Liver (tissue), 8 donors: ENCODE measurements at regions not wholly inside any gene's neighbourhood (a gene's known extent, or its start where the extent isn't known, plus 50 kb on each side); places are given as distances from the start of the nearest gene placed in this dataset.

ENCODE experiments used
- DNase-seq: peaks from one replicate; pipeline ENCODE4 v3.0.0-alpha.2; 2017; ENCODE audit warnings: low spot score
- H3K27ac ChIP-seq, 2 donors: one replicate each; pipeline ENCODE4 v1.7.0; 2013; ENCODE audit warnings: inconsistent platforms in 2 of 2, low read length in 2 of 2, control low read depth in 1 of 2, low read depth in 1 of 2, mild to moderate bottlenecking in 1 of 2
- H3K27me3 ChIP-seq, 4 donors: one replicate each; pipeline versions ENCODE4 v1.6.1 to v1.7.0; 2013; ENCODE audit warnings: low read length in 3 of 4, inconsistent platforms in 1 of 4, mild to moderate bottlenecking in 1 of 4, moderate library complexity in 1 of 4; ENCODE audit not compliant: control insufficient read depth in 4 of 4, insufficient read depth in 4 of 4
- H3K36me3 ChIP-seq, 4 donors: one replicate each; pipeline versions ENCODE4 v1.6.1 to v1.7.0; 2013; ENCODE audit warnings: low read length in 3 of 4, mild to moderate bottlenecking in 3 of 4, low read depth in 1 of 4, moderate library complexity in 1 of 4; ENCODE audit not compliant: control insufficient read depth in 4 of 4, insufficient read depth in 3 of 4
- H3K4me1 ChIP-seq, 4 donors: one replicate each; pipeline versions ENCODE4 v1.6.1 to v1.7.0; 2013; ENCODE audit warnings: low read length in 3 of 4, mild to moderate bottlenecking in 3 of 4, moderate library complexity in 1 of 4; ENCODE audit not compliant: control insufficient read depth in 4 of 4, insufficient read depth in 4 of 4
- H3K4me3 ChIP-seq, 3 donors: one replicate each; pipeline versions ENCODE4 v1.6.1 to v1.7.0; 2013; ENCODE audit warnings: low read length in 3 of 3, control low read depth in 1 of 3, low read depth in 1 of 3, mild to moderate bottlenecking in 1 of 3
- H3K9ac ChIP-seq, 2 donors: one replicate each; pipeline ENCODE4 v1.7.0; 2013; ENCODE audit warnings: low read length in 2 of 2, mild to moderate bottlenecking in 2 of 2, moderate library complexity in 2 of 2, control low read depth in 1 of 2, low read depth in 1 of 2
- H3K9me3 ChIP-seq, 4 donors: one replicate each; pipeline versions ENCODE4 v1.6.1 to v1.7.0; 2013; ENCODE audit warnings: low read length in 3 of 4; ENCODE audit not compliant: control insufficient read depth in 4 of 4
- FOXA1 ChIP-seq: IDR thresholded peaks from 2 replicates; pipeline ENCODE4 v1.6.1; 2016; ENCODE audit warnings: antibody characterized with exemption
- FOXA2 ChIP-seq: IDR thresholded peaks from 2 replicates; pipeline ENCODE4 v1.6.1; 2016; ENCODE audit warnings: antibody characterized with exemption
- NR2F2 ChIP-seq: IDR thresholded peaks from 2 replicates; pipeline ENCODE4 v1.6.1; 2016; ENCODE audit warnings: antibody characterized with exemption
- RAD21 ChIP-seq, 2 donors: IDR thresholded peaks; 2 replicates each; pipeline ENCODE4 v1.6.1; 2016; ENCODE audit warnings: antibody characterized with exemption in 2 of 2, mild to moderate bottlenecking in 2 of 2
- RXRA ChIP-seq, 2 donors: IDR thresholded peaks; 2 replicates each; pipeline ENCODE4 v1.6.1; 2017 to 2018; ENCODE audit warnings: antibody characterized with exemption in 2 of 2, mild to moderate bottlenecking in 1 of 2
- SP1 ChIP-seq: IDR thresholded peaks from 2 replicates; pipeline ENCODE4 v1.6.1; 2018; ENCODE audit warnings: antibody characterized with exemption, mild to moderate bottlenecking
- TAF1 ChIP-seq: conservative IDR thresholded peaks from 2 replicates; pipeline ENCODE4 v1.6.1; 2016; ENCODE audit warnings: antibody characterized with exemption, mild to moderate bottlenecking
- YY1 ChIP-seq: IDR thresholded peaks from 2 replicates; pipeline ENCODE4 v1.6.1; 2016; ENCODE audit warnings: antibody characterized with exemption, mild to moderate bottlenecking
- WGBS: extraction: QIAGEN DNeasy Blood & Tissue Kit; methylation state at CpG from one replicate; pipeline ENCODE4 v1.1.7; 2013; 5-methylcytosine and 5-hydroxymethylcytosine counted together
- TF ChIP-seq, protein P1 (sequence below): IDR thresholded peaks from 2 replicates; pipeline ENCODE4 v1.6.1; 2016; ENCODE audit warnings: antibody characterized with exemption, mild to moderate bottlenecking
- TF ChIP-seq, protein P2 (sequence below): IDR thresholded peaks from 2 replicates; pipeline ENCODE4 v1.6.1; 2016; ENCODE audit warnings: antibody characterized with exemption
- TF ChIP-seq, protein P3 (sequence below): fragments of 150-350 bp; IDR thresholded peaks from 2 replicates; pipeline ENCODE4 v1.5.1; 2017; ENCODE audit warnings: improper control_type of control experiment, low read depth, low read length; ENCODE audit not compliant: missing input control
- TF ChIP-seq, protein P4 (sequence below): IDR thresholded peaks from 2 replicates; pipeline ENCODE4 v1.6.1; 2016; ENCODE audit warnings: antibody characterized with exemption
- donor health status: healthy.
- donor health status: healthy.
- donor health status: healthy.
- donor health status: healthy.
- donor health status: healthy.

DNA sequence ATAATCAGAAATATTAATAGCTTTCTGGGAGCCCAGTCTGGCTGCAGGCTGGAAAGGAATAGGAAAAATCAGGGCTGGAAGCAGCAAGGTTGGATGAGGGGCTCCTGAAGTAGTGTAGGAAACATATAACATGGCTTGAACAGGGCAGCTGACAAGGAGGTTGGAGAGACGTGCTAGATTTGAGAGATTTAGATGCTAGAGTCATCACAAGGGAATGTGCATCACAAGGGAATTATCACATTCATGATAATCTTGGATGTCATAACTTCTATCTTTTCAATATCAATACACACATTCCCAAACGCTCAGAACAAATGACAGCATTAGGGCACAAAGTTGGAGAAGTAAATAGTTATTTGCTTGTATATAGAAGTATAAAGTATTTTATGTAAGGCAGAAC is 120.9 kb upstream of the EGFR start (continued):
- TF ChIP-seq, protein P1, sequence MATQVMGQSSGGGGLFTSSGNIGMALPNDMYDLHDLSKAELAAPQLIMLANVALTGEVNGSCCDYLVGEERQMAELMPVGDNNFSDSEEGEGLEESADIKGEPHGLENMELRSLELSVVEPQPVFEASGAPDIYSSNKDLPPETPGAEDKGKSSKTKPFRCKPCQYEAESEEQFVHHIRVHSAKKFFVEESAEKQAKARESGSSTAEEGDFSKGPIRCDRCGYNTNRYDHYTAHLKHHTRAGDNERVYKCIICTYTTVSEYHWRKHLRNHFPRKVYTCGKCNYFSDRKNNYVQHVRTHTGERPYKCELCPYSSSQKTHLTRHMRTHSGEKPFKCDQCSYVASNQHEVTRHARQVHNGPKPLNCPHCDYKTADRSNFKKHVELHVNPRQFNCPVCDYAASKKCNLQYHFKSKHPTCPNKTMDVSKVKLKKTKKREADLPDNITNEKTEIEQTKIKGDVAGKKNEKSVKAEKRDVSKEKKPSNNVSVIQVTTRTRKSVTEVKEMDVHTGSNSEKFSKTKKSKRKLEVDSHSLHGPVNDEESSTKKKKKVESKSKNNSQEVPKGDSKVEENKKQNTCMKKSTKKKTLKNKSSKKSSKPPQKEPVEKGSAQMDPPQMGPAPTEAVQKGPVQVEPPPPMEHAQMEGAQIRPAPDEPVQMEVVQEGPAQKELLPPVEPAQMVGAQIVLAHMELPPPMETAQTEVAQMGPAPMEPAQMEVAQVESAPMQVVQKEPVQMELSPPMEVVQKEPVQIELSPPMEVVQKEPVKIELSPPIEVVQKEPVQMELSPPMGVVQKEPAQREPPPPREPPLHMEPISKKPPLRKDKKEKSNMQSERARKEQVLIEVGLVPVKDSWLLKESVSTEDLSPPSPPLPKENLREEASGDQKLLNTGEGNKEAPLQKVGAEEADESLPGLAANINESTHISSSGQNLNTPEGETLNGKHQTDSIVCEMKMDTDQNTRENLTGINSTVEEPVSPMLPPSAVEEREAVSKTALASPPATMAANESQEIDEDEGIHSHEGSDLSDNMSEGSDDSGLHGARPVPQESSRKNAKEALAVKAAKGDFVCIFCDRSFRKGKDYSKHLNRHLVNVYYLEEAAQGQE: no peak

DNA sequence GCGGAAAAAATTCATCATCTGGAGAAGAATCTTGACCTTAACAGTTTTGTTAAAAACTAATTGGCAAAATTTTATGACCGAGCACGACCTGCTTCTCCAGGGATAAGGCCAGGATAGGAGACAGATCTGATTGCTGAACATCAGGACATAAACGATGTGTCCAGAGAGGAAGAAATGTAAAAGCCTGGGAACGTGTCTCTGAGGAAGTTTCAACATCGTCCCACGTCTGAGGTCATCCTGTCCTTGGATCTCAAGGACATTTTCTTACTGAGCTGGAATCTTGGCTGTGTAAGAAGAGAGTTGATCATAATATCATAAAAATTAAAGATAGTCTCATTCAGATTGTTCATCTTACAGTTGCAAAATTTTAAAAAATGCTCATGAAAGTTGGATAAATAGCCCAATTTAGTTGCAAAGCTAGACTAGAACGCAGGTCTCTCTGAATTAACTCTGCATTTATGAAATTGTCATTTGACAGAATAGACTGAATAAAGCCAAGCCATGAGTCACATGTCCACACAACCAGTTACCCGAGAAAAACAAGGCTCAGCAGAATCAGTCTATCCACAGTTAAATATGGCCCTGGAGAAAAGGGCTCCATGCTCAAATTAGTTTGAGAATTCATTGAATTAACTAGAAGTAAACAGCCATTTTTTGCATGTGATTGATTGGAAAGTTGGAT is 120.0 kb upstream of the EGFR start:
- Histone ChIP-seq H3K4me1 (no peaks in the 10 kb centered on the region), H3K27me3 (no peaks in the 10 kb centered on the region), H3K36me3 (no peaks in the 10 kb centered on the region), H3K9ac (no peak overlapping the region), H3K27ac (no peak overlapping the region), H3K9me3 (no peaks in the 10 kb centered on the region), H3K4me3 (no peak overlapping the region)
- 77% methylated on average over 9 of the region's 9 CpGs for WGBS
- DNase-seq: no peak
- TF ChIP-seq, protein P2, sequence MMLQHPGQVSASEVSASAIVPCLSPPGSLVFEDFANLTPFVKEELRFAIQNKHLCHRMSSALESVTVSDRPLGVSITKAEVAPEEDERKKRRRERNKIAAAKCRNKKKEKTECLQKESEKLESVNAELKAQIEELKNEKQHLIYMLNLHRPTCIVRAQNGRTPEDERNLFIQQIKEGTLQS: no peak
- TF ChIP-seq SP1 (no peak), YY1 (no peak), RXRA (IDR thresholded peaks at IDR 0.05) (no peak), FOXA1 (no peak), TAF1 (no peak), NR2F2 (no peak), FOXA2 (no peak), RAD21 (IDR thresholded peaks at IDR 0.05) (no peak)
- TF ChIP-seq, protein P3, sequence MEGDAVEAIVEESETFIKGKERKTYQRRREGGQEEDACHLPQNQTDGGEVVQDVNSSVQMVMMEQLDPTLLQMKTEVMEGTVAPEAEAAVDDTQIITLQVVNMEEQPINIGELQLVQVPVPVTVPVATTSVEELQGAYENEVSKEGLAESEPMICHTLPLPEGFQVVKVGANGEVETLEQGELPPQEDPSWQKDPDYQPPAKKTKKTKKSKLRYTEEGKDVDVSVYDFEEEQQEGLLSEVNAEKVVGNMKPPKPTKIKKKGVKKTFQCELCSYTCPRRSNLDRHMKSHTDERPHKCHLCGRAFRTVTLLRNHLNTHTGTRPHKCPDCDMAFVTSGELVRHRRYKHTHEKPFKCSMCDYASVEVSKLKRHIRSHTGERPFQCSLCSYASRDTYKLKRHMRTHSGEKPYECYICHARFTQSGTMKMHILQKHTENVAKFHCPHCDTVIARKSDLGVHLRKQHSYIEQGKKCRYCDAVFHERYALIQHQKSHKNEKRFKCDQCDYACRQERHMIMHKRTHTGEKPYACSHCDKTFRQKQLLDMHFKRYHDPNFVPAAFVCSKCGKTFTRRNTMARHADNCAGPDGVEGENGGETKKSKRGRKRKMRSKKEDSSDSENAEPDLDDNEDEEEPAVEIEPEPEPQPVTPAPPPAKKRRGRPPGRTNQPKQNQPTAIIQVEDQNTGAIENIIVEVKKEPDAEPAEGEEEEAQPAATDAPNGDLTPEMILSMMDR: no peak
- TF ChIP-seq, protein P1: no peak
- TF ChIP-seq, protein P4, sequence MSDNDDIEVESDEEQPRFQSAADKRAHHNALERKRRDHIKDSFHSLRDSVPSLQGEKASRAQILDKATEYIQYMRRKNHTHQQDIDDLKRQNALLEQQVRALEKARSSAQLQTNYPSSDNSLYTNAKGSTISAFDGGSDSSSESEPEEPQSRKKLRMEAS: no peak
